ENCODE measurements at regions not wholly inside any gene's neighbourhood (a gene's known extent, or its start where the extent isn't known, plus 50 kb on each side); places are given as distances from the start of the nearest gene placed in this dataset.

DNA sequence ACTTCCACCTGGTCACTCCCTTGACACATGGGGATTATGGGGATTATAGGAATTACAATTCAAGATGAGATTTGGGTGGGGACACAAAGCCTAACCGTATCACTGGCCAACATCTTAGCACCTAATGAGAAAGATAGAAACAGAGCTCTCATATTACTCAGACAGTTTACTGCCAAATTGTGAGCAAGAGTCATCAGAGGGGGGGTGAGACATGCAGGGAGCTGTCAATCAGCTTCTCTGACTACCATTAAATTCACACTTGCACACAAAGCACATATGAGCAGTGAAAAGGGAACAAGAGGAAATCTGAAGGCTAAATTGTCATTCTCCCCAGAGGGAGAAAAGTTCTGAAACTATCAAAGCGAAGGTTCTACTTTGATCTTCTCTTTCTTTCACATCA lies 78.1 kb upstream of the GRIN2B start:
- no peak for ATAC-seq
- Histone ChIP-seq H3K36me3 (no peaks in the 10 kb centered on the region), H3K27me3 (no peaks in the 10 kb centered on the region), H3K4me1 (no peaks in the 10 kb centered on the region), H3K4me3 (no peak overlapping the region), H3K9me3 (no peaks in the 10 kb centered on the region), H3K27ac (no peak overlapping the region)
- intact Hi-C loops (cut with DNase I; ENCODE audit: low total_unique reads) (no loop called here), in situ Hi-C loops (cut with MboI; ENCODE audit: low sequenced_read_pairs in 4 of 4) (no loop called here)
- no peak for DNase-seq
- TF ChIP-seq, protein P1, sequence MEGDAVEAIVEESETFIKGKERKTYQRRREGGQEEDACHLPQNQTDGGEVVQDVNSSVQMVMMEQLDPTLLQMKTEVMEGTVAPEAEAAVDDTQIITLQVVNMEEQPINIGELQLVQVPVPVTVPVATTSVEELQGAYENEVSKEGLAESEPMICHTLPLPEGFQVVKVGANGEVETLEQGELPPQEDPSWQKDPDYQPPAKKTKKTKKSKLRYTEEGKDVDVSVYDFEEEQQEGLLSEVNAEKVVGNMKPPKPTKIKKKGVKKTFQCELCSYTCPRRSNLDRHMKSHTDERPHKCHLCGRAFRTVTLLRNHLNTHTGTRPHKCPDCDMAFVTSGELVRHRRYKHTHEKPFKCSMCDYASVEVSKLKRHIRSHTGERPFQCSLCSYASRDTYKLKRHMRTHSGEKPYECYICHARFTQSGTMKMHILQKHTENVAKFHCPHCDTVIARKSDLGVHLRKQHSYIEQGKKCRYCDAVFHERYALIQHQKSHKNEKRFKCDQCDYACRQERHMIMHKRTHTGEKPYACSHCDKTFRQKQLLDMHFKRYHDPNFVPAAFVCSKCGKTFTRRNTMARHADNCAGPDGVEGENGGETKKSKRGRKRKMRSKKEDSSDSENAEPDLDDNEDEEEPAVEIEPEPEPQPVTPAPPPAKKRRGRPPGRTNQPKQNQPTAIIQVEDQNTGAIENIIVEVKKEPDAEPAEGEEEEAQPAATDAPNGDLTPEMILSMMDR (IDR thresholded peaks at IDR 0.05 in 4 of 5, conservative IDR thresholded peaks at IDR 0.05 in 1 of 5) = no peak
- TF ChIP-seq POLR2A (IDR thresholded peaks at IDR 0.05) = no peak

DNA sequence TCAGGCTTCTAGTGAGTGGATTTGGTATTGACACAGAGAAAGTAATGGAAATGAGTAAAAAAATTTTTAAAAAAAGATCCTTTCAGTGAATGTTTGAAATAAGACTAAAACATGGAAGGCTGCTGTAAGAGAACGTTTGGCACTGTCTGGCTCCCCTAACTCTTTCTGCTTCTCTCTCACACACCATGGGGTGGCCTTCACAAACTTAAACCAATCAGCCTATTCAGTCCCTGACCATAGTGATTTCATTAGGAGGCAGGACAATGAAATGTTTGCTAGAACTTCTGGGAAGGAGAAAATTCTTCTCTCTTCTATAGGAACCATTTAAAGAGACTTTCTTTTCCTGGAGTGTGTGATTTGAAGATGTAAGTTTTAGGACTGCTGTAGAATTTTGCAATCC lies 84.2 kb upstream of the GRIN2B start:
- Histone ChIP-seq H3K4me1 (no peaks in the 10 kb centered on the region), H3K9me3 (no peaks in the 10 kb centered on the region), H3K27me3 (no peaks in the 10 kb centered on the region), H3K36me3 (no peaks in the 10 kb centered on the region), H3K27ac (no peak overlapping the region), H3K4me3 (no peak overlapping the region)
- ATAC-seq (no peak), DNase-seq (no peak)
- in situ Hi-C loops (cut with MboI; ENCODE audit: low sequenced_read_pairs in 4 of 4) (no loop called here), intact Hi-C loops (cut with DNase I; ENCODE audit: low total_unique reads) (no loop called here)
- no peak for TF ChIP-seq POLR2A (IDR thresholded peaks at IDR 0.05)
- TF ChIP-seq, protein P1 (IDR thresholded peaks at IDR 0.05 in 4 of 5, conservative IDR thresholded peaks at IDR 0.05 in 1 of 5) = no peak

- no peak overlapping the region for H3K4me3 ChIP-seq
- intact Hi-C loops (cut with DNase I; ENCODE audit: low total_unique reads) = no loop called here
- H3K27me3 ChIP-seq = no peaks in the 10 kb centered on the region
- in situ Hi-C loops (cut with MboI; ENCODE audit: low sequenced_read_pairs in 4 of 4) = no loop called here
- DNase-seq = no peak
- ATAC-seq = no peak
- no peak for TF ChIP-seq POLR2A (IDR thresholded peaks at IDR 0.05)
- TF ChIP-seq, protein P1 (IDR thresholded peaks at IDR 0.05 in 4 of 5, conservative IDR thresholded peaks at IDR 0.05 in 1 of 5) = no peak
- H3K4me1 ChIP-seq = no peaks in the 10 kb centered on the region
- no peaks in the 10 kb centered on the region for H3K9me3 ChIP-seq
- H3K36me3 ChIP-seq = no peaks in the 10 kb centered on the region
- no peak overlapping the region for H3K27ac ChIP-seq
Observed at GRCh38 chr12:14066021-14066420, 84.6 kb upstream of the GRIN2B start.

- H3K9me3 ChIP-seq = no peaks in the 10 kb centered on the region
- intact Hi-C loops (cut with DNase I; ENCODE audit: low total_unique reads) (no loop called here), in situ Hi-C loops (cut with MboI; ENCODE audit: low sequenced_read_pairs in 4 of 4) (no loop called here)
- TF ChIP-seq POLR2A (IDR thresholded peaks at IDR 0.05) = no peak
- H3K4me1 ChIP-seq = no peaks in the 10 kb centered on the region
- H3K4me3 ChIP-seq = no peak overlapping the region
- no peak for DNase-seq
- H3K36me3 ChIP-seq = no peaks in the 10 kb centered on the region
- ATAC-seq = no peak
- H3K27me3 ChIP-seq = no peaks in the 10 kb centered on the region
- H3K27ac ChIP-seq = no peak overlapping the region
Observed at GRCh38 chr12:14068961-14069360, 87.6 kb upstream of the GRIN2B start.

DNA sequence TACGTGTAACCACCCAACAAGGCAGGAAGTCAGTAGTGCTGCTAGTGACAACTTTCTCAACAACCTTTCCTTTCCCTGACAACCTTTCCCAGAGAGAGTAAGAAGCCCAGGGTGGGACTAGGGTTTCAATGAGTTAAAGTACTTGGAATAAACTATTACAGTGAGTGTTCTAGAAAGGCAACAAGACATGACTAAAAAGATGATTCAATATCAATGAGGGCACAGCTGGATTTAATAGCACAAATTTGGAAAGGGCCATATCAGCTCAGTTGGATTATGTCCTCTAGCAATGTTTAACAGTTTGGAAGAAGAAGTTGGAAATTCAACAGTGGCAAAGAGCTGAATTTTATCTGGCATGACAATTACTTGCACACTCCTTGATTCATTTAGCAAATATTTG lies 90.4 kb upstream of the GRIN2B start:
- Histone ChIP-seq H3K27me3 (no peaks in the 10 kb centered on the region), H3K27ac (no peak overlapping the region), H3K4me3 (no peak overlapping the region), H3K4me1 (no peaks in the 10 kb centered on the region), H3K36me3 (no peaks in the 10 kb centered on the region), H3K9me3 (no peaks in the 10 kb centered on the region)
- in situ Hi-C loops (cut with MboI; ENCODE audit: low sequenced_read_pairs in 4 of 4) (no loop called here), intact Hi-C loops (cut with DNase I; ENCODE audit: low total_unique reads) (no loop called here)
- no peak for DNase-seq
- ATAC-seq = no peak
- TF ChIP-seq, protein P1 (IDR thresholded peaks at IDR 0.05 in 4 of 5, conservative IDR thresholded peaks at IDR 0.05 in 1 of 5) = no peak
- no peak for TF ChIP-seq POLR2A (IDR thresholded peaks at IDR 0.05)
